Upper lobe of left lung (tissue), 6 donors: ENCODE measurements at regions not wholly inside any gene's neighbourhood (a gene's known extent, or its start where the extent isn't known, plus 50 kb on each side); places are given as distances from the start of the nearest gene placed in this dataset.

Experiments used
- ATAC-seq, 2 donors: fragments of 200-7000 bp; cut with Tn5 transposase; one replicate each; pipeline ENCODE4 v1.9.1; 2022; ENCODE audit warnings: mild to moderate bottlenecking in 2 of 2, moderate library complexity in 2 of 2; ENCODE audit not compliant: low FRiP score in 2 of 2
- DNase-seq, 2 donors: peaks; one replicate each; pipeline ENCODE4 v3.0.0-alpha.2; 2019 to 2020
- H3K27ac ChIP-seq, 4 donors: fragments of 200-600 bp; sonication (generic); one replicate each; pipeline ENCODE4 v1.5.1; 2016 to 2019
- H3K27me3 ChIP-seq, 4 donors: fragments of 200-600 bp; sonication (generic); one replicate each; pipeline ENCODE4 v1.5.1; 2017 to 2019
- H3K36me3 ChIP-seq, 4 donors: fragments of 200-600 bp; sonication (generic); one replicate each; pipeline ENCODE4 v1.5.1; 2016 to 2019
- H3K4me1 ChIP-seq, 4 donors: fragments of 200-600 bp; sonication (generic); one replicate each; pipeline ENCODE4 v1.5.1; 2018 to 2019
- H3K4me3 ChIP-seq, 4 donors: fragments of 200-600 bp; sonication (generic); one replicate each; pipeline ENCODE4 v1.5.1; 2017 to 2019; ENCODE audit warnings: mild to moderate bottlenecking in 2 of 4, moderate library complexity in 1 of 4
- H3K9me3 ChIP-seq, 4 donors: fragments of 200-600 bp; sonication (generic); one replicate each; pipeline ENCODE4 v1.5.1; 2018 to 2019
- EP300 ChIP-seq, 4 donors: sonication (generic); formaldehyde crosslinking; IDR thresholded peaks; one replicate each; pipeline ENCODE4 v1.5.1; 2017; ENCODE audit warnings: antibody characterized with exemption in 4 of 4, control low read depth in 2 of 4
- POLR2A ChIP-seq, 4 donors: fragments of 450-650 bp; IDR thresholded peaks; one replicate each; pipeline ENCODE4 v1.5.1; 2016 to 2017; ENCODE audit warnings: antibody characterized with exemption in 4 of 4, mild to moderate bottlenecking in 2 of 4
- POLR2AphosphoS5 ChIP-seq, 2 donors: sonication (generic); formaldehyde crosslinking; IDR thresholded peaks; one replicate each; pipeline ENCODE4 v1.5.1; 2017; ENCODE audit warnings: antibody characterized with exemption in 2 of 2
- WGBS, 2 donors: methylation state at CpG; one replicate each; pipeline ENCODE4 v1.1.5; 2017 to 2018; 5-methylcytosine and 5-hydroxymethylcytosine counted together
- TF ChIP-seq, protein P1 (sequence below), 6 experiments: fragments of 450-650 bp in 4 of 6; fragments of 200-600 bp in 2 of 6; sonication (generic) in 2 of 6; IDR thresholded peaks; one replicate each; pipeline ENCODE4 v1.5.1; 2016 to 2019; ENCODE audit warnings: antibody characterized with exemption in 6 of 6
- donor health status: DM: no; HTN: no; CAD: no; lungs with moderate emphysema.
- donor health status: DM: no; HTN: yes; CAD: no; lungs with severe emphysema.

DNA sequence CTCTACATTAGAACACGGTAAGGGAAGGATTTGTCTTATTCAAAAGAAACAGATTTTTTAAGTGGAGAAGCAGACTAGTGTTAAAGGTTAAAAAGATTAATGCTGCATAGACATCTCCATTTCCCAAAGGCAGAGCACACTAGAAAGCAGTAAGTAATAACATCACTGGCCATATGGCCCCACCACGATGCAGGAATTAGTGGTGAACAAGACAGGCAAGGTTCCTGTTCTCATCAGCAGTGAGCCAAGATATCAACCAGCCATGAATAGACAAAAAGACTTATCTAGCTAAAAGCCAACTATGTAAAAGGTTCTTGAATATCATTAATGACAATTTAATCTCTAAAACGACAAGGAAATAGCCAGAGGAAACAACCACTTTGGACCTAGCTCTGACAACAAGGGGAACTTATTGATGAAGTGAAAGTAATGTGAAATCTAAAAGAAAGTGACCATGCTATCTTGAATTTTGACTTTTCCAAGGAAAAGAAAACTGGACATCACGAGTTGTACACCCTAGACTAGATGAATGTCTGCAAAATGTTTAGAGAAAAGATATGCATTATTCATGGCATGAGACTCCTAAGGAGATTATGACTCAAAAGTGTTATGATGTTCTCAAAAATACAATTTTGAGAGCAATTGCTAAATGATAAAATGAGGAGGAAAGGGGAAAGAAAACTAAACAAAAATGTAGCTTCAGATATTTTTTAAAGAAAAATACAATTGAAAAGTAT lies 157.9 kb upstream of the STXBP5 start:
- no peaks in the 10 kb centered on the region for H3K36me3 ChIP-seq
- H3K4me3 ChIP-seq, result no peak overlapping the region
- 58 to 60% methylated on average over 4 of the region's 4 CpGs for WGBS, 2 donors
- DNase-seq (no peak), ATAC-seq (no peak)
- H3K27ac ChIP-seq, result no peak overlapping the region
- no peaks in the 10 kb centered on the region for H3K27me3 ChIP-seq
- TF ChIP-seq POLR2A (IDR thresholded peaks at IDR 0.05) (no peak), POLR2AphosphoS5 (IDR thresholded peaks at IDR 0.05) (no peak), EP300 (IDR thresholded peaks at IDR 0.05) (no peak)
- TF ChIP-seq, protein P1, sequence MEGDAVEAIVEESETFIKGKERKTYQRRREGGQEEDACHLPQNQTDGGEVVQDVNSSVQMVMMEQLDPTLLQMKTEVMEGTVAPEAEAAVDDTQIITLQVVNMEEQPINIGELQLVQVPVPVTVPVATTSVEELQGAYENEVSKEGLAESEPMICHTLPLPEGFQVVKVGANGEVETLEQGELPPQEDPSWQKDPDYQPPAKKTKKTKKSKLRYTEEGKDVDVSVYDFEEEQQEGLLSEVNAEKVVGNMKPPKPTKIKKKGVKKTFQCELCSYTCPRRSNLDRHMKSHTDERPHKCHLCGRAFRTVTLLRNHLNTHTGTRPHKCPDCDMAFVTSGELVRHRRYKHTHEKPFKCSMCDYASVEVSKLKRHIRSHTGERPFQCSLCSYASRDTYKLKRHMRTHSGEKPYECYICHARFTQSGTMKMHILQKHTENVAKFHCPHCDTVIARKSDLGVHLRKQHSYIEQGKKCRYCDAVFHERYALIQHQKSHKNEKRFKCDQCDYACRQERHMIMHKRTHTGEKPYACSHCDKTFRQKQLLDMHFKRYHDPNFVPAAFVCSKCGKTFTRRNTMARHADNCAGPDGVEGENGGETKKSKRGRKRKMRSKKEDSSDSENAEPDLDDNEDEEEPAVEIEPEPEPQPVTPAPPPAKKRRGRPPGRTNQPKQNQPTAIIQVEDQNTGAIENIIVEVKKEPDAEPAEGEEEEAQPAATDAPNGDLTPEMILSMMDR (IDR thresholded peaks at IDR 0.05), result no peak
- H3K9me3 ChIP-seq, result peaks cover 0 to 8% (median 3%) of the 10 kb centered on the region in 4 donors
- H3K4me1 ChIP-seq, result no peaks in the 10 kb centered on the region

DNA sequence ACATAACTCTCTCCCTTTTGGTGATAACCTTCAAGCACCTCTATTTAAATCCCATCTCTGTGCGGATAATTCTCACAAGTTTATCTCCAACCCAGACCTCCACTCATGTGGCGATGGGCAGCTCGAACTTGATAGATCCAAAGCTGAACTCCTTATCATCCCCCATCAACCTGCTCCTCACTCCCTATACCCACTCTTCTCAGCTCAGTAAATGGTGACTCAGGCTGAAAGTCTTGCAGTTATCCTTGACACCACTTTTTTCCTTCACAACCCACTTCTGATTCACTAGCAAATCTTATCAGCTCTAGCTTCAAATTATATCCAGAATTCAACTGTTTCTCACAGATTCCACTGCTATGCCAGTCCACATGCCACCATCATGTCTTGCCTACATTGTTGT lies 155.3 kb upstream of the STXBP5 start:
- TF ChIP-seq POLR2AphosphoS5 (IDR thresholded peaks at IDR 0.05), result no peak
- TF ChIP-seq EP300 (IDR thresholded peaks at IDR 0.05), result no peak
- TF ChIP-seq POLR2A (IDR thresholded peaks at IDR 0.05), result no peak
- no peaks in the 10 kb centered on the region for H3K36me3 ChIP-seq
- H3K4me1 ChIP-seq, result no peaks in the 10 kb centered on the region
- peaks cover 0 to 2% (median 0%) of the 10 kb centered on the region in 4 donors for H3K9me3 ChIP-seq
- no peaks in the 10 kb centered on the region for H3K27me3 ChIP-seq
- H3K4me3 ChIP-seq, result no peak overlapping the region
- ATAC-seq, result no peak
- no peak overlapping the region for H3K27ac ChIP-seq
- 91 to 95% methylated on average over 3 of the region's 3 CpGs for WGBS, 2 donors
- no peak for DNase-seq

DNA sequence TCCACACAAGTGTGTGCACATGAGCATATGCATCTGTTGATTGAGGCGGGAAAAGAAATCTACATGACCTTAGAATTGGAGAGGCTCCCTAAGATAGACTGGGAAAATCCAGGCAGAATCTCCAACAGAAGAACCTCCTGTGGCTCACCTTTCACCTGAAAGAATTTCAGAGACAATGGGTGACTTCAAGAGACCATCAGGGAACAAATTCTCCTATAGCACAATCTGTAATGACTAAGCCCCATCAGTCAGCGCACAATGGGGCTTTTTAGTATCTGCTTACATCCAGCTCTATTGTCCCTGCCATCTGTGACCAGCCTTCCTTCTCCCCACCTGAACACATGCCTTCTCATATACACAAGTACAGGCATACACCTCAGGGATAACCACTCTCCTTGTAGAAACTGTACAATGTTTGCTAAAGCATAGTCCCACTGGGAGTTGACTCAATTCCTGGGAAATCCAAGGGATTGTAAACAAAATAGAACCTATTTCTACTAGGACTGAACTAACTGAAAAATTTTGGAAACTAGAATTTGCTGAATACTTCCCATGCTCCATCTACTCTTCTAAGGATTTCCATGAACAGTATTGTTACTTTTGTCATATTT lies 150.8 kb upstream of the STXBP5 start:
- TF ChIP-seq, protein P1 (IDR thresholded peaks at IDR 0.05), result no peak
- no peak for TF ChIP-seq POLR2AphosphoS5 (IDR thresholded peaks at IDR 0.05)
- TF ChIP-seq EP300 (IDR thresholded peaks at IDR 0.05), result no peak
- TF ChIP-seq POLR2A (IDR thresholded peaks at IDR 0.05), result no peak
- 92 to 95% methylated on average over 2 of the region's 2 CpGs for WGBS, 2 donors

DNA sequence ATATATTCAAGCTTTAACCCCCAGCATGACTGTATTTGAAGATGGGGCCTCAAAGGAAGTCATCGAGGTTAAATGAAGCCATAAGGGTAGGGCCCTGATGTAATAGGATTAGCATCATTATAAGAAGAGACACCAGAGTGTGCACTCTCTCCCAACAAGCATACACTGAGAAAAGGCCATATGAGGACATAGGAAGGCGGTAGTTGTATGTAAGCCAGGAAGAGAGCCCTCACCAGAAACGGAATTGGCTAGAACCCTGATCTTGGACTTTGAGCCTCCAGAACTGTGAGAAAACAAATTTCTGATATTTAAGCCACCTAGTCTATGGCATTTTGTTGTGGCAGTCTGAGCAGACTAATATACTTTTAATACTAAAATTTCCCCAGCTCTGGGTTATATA lies 150.1 kb upstream of the STXBP5 start:
- Histone ChIP-seq H3K36me3 (no peaks in the 10 kb centered on the region), H3K27ac (no peak overlapping the region)
- 73 to 78% methylated on average over 3 of the region's 3 CpGs for WGBS, 2 donors

More for the DNA sequence above, 150.8 kb upstream of the STXBP5 start:
- no peak for DNase-seq
- no peaks in the 10 kb centered on the region for H3K9me3 ChIP-seq
- no peak for ATAC-seq
- no peaks in the 10 kb centered on the region for H3K27me3 ChIP-seq
- H3K36me3 ChIP-seq, result no peaks in the 10 kb centered on the region
- no peak overlapping the region for H3K27ac ChIP-seq
- H3K4me3 ChIP-seq, result no peak overlapping the region
- H3K4me1 ChIP-seq, result no peaks in the 10 kb centered on the region

DNA sequence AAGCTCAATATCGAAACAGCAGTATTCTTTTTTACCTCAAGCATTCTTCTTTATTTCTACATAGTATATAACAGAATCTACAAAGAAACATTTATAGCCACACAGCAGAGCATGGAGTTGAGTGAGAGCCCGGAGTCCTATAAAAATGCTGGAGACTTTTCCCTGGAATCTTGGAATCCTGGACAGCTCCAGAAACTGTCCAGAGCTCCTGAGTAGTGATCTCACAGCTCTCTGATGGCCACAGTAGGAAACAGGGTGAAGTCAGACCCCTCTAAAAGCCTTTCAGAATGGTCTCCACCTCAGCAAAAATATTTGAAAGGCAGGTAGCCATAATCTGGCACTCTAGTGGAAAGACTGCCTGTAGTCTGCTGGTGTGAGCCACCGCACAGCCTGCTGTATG lies 149.3 kb upstream of the STXBP5 start:
- Histone ChIP-seq H3K4me1 (no peaks in the 10 kb centered on the region), H3K27ac (no peak overlapping the region), H3K4me3 (no peak overlapping the region), H3K36me3 (no peaks in the 10 kb centered on the region), H3K9me3 (no peaks in the 10 kb centered on the region), H3K27me3 (no peaks in the 10 kb centered on the region)
- DNase-seq (no peak), ATAC-seq (no peak)
- 91 to 93% methylated on average over 3 of the region's 3 CpGs for WGBS, 2 donors
- TF ChIP-seq POLR2AphosphoS5 (IDR thresholded peaks at IDR 0.05) (no peak), POLR2A (IDR thresholded peaks at IDR 0.05) (no peak), EP300 (IDR thresholded peaks at IDR 0.05) (no peak)
- TF ChIP-seq, protein P1 (IDR thresholded peaks at IDR 0.05), result no peak

More for the DNA sequence above, 150.1 kb upstream of the STXBP5 start:
- no peaks in the 10 kb centered on the region for H3K27me3 ChIP-seq
- H3K4me3 ChIP-seq, result no peak overlapping the region
- DNase-seq (no peak), ATAC-seq (no peak)
- no peaks in the 10 kb centered on the region for H3K4me1 ChIP-seq
- TF ChIP-seq POLR2A (IDR thresholded peaks at IDR 0.05) (no peak), EP300 (IDR thresholded peaks at IDR 0.05) (no peak), POLR2AphosphoS5 (IDR thresholded peaks at IDR 0.05) (no peak)
- TF ChIP-seq, protein P1 (IDR thresholded peaks at IDR 0.05), result no peak
- H3K9me3 ChIP-seq, result no peaks in the 10 kb centered on the region
